ENCODE measurements at regions not wholly inside any gene's neighbourhood (a gene's known extent, or its start where the extent isn't known, plus 50 kb on each side); places are given as distances from the start of the nearest gene placed in this dataset.

DNA sequence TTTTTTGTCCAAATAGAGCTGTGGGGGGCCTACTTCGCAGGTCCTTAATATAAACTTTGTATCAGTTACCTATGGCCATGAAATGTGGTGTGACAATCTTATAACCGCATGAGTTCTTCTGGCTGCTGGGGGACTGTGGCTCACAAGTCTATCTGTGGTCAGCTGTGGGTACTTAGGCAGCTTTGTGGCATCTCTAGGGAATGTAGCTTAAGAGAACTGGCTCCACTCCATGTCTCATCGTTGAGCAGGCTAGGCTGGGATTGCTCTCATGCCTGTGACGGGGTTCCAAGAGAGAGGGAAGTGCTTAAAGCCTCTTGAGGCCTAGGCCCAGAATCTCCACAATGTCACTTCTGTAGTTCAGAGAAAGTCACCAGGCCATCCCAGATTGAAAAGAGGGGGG, 140.5 kb downstream of the BTBD3 start:
- TF ChIP-seq, protein P1, sequence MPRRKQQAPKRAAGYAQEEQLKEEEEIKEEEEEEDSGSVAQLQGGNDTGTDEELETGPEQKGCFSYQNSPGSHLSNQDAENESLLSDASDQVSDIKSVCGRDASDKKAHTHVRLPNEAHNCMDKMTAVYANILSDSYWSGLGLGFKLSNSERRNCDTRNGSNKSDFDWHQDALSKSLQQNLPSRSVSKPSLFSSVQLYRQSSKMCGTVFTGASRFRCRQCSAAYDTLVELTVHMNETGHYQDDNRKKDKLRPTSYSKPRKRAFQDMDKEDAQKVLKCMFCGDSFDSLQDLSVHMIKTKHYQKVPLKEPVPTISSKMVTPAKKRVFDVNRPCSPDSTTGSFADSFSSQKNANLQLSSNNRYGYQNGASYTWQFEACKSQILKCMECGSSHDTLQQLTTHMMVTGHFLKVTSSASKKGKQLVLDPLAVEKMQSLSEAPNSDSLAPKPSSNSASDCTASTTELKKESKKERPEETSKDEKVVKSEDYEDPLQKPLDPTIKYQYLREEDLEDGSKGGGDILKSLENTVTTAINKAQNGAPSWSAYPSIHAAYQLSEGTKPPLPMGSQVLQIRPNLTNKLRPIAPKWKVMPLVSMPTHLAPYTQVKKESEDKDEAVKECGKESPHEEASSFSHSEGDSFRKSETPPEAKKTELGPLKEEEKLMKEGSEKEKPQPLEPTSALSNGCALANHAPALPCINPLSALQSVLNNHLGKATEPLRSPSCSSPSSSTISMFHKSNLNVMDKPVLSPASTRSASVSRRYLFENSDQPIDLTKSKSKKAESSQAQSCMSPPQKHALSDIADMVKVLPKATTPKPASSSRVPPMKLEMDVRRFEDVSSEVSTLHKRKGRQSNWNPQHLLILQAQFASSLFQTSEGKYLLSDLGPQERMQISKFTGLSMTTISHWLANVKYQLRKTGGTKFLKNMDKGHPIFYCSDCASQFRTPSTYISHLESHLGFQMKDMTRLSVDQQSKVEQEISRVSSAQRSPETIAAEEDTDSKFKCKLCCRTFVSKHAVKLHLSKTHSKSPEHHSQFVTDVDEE (CRISPR knock-in tag; IDR thresholded peaks at IDR 0.05): no peak
- TF ChIP-seq TOX (CRISPR knock-in tag; IDR thresholded peaks at IDR 0.05; ENCODE audit: borderline replicate concordance) (no peak), ZFP3 (CRISPR knock-in tag; IDR thresholded peaks at IDR 0.05) (no peak)
